ENCODE measurements at regions not wholly inside any gene's neighbourhood (a gene's known extent, or its start where the extent isn't known, plus 50 kb on each side); places are given as distances from the start of the nearest gene placed in this dataset.

- no peak for DNase-seq (ENCODE audit: extremely low read depth in 1 of 2, low read depth in 1 of 2)
These were observed 115.2 kb upstream of the PITRM1 start for GRCh38 chr10:3287572-3288445.

GRCh38 chr10:3282674-3283017 is 110.1 kb upstream of the PITRM1 start:
- DNase-seq (ENCODE audit: extremely low read depth in 1 of 2, low read depth in 1 of 2): no peak

GRCh38 chr10:3281941-3282673 is 109.5 kb upstream of the PITRM1 start:
- no peak for DNase-seq (ENCODE audit: extremely low read depth in 1 of 2, low read depth in 1 of 2)

DNA sequence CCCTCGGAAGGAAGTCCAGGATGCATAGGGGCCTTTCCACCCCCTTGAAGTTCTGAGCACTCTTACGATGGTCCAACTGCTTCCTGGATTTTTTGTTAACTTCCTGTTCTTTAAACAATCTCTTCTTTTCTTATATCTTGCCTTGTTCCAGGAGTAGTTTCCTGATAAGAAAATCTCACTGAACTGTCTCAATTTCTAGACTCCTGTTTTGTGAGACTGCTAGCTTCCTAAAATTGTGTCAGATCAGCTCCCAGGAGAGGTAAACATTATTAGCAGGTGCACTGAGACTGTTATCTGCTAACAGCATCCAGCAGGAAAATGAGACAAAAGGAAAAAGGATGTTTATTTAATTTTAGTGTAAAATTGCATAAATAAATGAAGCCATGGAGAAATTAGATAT is 106.2 kb upstream of the PITRM1 start:
- DNase-seq (ENCODE audit: extremely low read depth in 1 of 2, low read depth in 1 of 2): no peak

DNA sequence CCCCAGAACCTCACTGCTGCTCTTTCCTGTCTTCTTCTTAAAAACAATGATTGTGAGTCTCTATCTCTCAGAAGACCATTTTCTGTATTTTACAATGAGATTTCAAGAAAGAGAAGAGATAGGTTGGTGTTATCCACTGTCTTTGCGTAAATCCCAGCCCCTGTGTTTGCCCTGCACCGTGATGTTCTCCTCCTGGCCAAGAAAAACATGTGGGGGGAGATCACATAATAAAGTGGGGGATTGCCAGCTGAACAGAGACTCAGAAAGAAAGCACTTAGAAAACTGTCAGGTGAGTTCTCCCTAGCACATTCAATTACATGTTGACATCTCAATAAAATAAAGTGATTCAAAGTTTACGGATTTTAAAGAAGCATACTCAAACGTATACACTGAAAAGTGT is 105.0 kb upstream of the PITRM1 start:
- DNase-seq (ENCODE audit: extremely low read depth in 1 of 2, low read depth in 1 of 2): no peak

DNA sequence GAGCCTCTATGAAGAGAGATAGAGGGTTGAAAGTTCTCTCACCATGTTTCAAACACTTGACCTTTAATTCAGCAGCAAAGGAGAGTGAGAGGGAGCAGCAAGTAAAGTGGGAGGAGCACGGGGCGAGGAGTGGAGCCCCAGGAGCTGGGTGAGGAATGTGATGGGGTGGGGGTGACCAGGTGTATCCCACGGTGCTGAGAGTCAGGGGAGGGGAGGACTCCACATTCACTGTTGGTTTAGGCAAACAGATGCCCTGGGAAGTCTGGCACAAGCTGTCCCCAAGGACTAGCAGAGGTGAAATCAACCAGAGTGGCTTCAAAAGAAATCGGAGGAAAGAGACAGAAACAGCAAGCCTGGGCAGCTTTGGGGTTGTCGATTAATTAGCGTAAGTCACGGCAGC is 101.8 kb upstream of the PITRM1 start:
- DNase-seq (ENCODE audit: extremely low read depth in 1 of 2, low read depth in 1 of 2): no peak

GRCh38 chr10:3273966-3274365 is 101.4 kb upstream of the PITRM1 start:
- no peak for DNase-seq (ENCODE audit: extremely low read depth in 1 of 2, low read depth in 1 of 2)

DNA sequence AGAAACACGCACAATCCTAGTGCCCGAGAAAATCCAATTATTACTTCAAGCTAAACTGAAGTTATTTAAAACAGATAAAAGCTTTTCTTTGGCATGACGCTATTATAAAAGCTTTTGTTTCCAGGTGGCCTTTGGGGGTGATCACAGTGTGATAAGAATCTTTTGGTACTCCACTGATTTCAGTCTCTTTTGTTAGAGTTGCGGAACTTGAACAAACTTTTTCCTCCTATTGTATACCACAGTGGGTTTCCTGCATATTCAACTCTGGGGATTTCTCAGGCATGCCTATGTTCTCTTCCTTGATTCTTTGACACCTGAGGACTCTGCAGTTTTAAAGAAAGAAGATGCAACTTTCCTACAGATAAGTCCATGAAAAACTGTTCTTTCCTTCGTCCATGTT is 99.7 kb upstream of the PITRM1 start:
- no peak for DNase-seq (ENCODE audit: extremely low read depth in 1 of 2, low read depth in 1 of 2)

GRCh38 chr10:3271354-3272115 is 99.0 kb upstream of the PITRM1 start:
- no peak for DNase-seq (ENCODE audit: extremely low read depth in 1 of 2, low read depth in 1 of 2)

DNA sequence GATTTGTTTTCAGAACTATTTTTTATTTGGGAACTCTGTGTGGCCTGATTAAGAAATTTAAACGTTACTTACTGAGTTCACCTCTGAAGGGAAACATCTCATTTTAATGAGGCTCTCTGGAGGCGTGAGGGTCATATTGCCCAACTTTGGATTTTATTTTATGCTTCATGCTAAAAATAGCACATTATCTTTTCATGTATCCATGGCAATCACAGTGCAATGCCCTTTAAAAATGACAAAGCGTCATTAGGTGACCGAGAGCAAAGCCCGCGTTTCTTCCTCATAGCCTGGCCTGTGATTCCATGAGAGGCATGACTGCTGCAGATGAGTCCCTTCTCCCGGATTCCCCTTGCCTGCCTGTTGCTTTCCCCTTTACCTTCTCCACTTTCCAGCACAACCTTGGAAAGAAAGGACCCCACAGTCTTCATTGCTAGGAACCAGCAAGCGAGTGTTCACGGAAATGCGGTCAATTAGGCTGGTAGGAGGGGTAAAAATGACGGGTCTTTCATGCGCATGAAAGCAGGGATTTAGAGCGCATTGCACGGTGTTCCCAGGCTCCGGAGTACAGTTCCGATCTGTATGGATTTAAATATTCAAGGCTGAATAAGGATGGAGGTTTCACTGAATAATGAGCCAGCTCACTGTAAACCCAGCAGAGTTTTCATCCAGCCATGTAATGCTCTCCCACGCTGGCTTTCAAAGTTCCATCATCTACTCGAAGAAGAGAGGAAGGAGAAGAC is 98.2 kb upstream of the PITRM1 start:
- DNase-seq (ENCODE audit: extremely low read depth in 1 of 2, low read depth in 1 of 2): no peak

GRCh38 chr10:3268025-3268424 is 95.4 kb upstream of the PITRM1 start:
- no peak for DNase-seq (ENCODE audit: extremely low read depth in 1 of 2, low read depth in 1 of 2)

DNA sequence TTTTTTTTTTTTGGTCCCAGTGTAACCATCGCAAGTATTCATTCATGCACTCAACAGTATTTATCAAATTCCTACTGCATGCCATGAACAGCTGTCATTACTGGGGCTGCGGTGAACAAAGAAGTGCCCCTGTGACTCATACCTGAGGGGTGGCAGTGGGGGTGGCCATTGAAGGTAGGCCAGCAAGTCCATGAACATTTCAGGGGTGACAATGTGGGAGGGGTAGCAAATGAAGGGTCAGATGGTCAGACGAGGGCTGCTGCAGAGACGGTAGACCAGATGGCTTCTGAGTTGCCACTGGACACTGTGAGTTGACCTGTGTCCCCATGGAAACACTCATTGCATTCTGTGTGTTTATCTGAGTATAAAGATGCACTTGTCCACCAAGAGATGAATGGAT is 92.5 kb upstream of the PITRM1 start:
- no peak for DNase-seq (ENCODE audit: extremely low read depth in 1 of 2, low read depth in 1 of 2)

- no peak for DNase-seq (ENCODE audit: extremely low read depth in 1 of 2, low read depth in 1 of 2)
These were observed 91.7 kb upstream of the PITRM1 start for GRCh38 chr10:3264161-3264761.

DNA sequence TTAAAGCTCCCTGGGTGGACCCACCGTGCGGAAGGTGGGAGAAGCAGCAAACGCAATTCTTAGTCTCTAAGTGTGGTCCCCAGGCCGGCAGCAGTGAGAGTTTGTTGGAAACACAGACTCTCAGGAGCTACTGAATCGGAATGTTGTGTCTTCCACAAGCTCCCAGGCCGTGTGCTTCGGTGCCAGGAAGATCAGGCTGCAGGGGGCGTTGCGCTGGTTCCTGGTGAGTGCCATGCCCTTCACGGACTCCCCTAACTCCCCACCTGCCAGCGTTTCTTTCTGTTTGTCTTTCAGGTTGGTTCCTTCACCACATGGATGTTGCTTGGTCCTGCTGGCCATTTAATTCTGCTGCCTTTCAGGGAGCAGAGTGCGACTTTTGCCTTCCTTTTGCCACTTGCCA is 91.2 kb upstream of the PITRM1 start:
- DNase-seq (ENCODE audit: extremely low read depth in 1 of 2, low read depth in 1 of 2): no peak

- no peak for DNase-seq (ENCODE audit: extremely low read depth in 1 of 2, low read depth in 1 of 2)
These were observed 90.5 kb upstream of the PITRM1 start for GRCh38 chr10:3263082-3263481.

DNA sequence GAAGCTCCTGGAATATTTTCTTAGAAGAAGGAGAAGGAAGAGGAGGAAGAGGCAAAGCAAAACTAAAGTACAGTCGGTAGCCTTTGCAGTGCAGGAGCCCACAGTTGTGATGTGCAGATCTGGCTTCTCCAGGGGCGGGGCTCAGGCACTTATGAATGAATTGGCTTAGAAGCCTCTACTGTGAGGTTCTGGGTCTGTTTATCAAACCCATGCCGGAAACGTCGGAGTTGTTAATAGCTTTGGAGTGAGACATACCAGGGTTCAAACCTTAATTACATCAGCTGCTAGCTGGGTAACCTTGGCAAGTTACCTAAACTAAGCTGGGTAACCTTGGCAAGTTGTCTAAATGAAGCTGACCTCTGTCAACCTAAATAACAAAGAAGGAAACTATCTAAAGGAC is 89.3 kb upstream of the PITRM1 start:
- DNase-seq (ENCODE audit: extremely low read depth in 1 of 2, low read depth in 1 of 2): no peak

DNA sequence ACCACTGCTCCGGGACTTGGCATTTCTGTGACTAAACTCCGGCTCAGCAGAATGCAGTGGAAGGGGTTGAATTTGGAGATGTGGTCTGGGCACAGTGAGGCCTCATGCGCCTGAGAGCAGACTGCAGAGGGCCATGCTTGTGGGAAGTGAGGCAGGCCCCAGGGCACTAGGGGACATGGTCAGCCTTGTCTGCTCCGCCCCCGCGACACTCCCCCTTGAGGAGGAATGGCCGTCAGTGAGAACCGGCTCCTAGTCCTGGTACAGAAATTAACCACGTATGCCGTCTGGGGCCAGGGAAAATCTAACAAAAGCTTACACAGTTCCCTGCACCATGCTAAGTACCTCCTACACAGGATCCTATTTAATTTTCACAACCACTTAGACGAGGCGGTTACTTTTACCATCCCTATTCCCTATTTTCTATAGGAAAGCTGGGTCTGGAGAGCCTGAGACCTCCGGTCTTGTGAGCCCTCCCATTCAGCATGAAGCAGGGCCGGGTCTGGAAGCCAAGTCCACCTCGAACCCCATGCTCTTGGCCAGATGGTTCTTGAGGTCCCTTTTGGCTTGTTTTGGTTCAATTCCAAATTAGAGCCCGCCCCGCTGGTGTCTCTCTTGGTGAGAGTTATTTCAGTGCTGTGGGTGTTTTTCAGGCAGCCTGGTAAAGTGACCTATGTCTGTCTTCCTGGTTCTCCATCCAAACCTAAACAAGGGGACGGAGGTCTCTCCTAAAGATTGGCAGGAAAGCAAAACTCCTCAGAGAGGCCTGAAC is 87.7 kb upstream of the PITRM1 start:
- no peak for DNase-seq (ENCODE audit: extremely low read depth in 1 of 2, low read depth in 1 of 2)

DNA sequence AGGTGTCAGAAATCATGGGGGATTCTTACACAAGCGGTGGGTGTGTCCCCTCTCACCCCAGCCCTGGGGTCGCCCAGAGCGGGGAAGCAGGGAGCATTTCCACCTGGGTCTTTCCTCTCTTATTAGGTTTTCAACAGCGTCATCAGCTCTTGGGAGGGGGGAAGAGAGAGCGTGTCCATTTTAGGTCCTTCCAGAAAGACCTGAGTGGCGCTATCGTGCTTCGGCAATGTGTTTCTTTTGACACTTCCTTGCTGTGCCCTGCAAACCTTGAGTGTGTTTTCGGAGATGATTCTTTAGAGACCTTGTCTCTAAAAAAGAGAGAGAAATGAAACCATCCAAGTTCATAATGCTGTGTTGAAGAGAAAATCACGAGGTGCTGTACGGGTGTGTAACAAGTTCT is 86.9 kb upstream of the PITRM1 start:
- DNase-seq (ENCODE audit: extremely low read depth in 1 of 2, low read depth in 1 of 2): no peak

DNA sequence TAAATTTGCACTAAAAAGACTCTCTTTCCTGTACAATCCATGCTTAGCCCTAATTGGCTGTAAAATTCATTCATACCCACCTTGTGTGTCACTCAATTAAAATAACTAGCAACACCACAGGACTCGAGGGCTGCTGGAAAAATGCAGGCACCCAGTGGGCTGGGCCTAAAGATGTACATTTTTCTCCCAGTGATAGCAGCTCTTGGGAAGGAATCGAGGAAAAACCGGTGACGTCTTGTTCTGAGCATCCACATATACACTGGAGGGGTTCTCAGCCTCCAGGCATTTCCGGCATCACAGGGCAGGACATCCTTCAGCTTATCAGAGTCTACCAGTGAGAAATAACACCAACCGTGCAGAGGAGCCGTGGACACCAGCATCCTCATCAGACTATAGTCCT is 85.8 kb upstream of the PITRM1 start:
- DNase-seq (ENCODE audit: extremely low read depth in 1 of 2, low read depth in 1 of 2): no peak

DNA sequence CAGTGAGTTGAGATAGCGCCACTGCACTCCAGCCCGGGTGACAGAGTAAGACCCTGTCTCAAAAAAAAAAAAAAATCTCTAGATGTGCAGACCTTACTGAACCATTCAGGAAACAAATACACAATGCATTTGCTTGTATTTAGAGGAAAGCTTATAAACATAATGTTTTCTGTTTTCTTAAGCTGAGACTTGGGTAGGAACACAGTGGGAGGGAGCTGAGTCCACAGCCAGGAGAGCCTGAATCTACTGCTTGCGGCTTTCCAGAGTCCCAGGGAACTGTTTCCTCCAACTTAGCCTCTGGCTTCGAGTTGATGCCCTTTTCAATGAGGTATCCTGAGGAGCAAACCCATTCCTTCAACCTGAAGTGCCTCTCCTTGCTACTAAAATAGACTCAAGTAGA is 83.0 kb upstream of the PITRM1 start:
- DNase-seq (ENCODE audit: extremely low read depth in 1 of 2, low read depth in 1 of 2): no peak

Data from activated CD8-positive, alpha-beta memory T cell treated with anti-CD3 and anti-CD28 coated beads for 1 hour (primary cell).